Suprapubic skin (tissue), 4 donors: ENCODE measurements at regions not wholly inside any gene's neighbourhood (a gene's known extent, or its start where the extent isn't known, plus 50 kb on each side); places are given as distances from the start of the nearest gene placed in this dataset.

Experiments used
- CTCF ChIP-seq, 2 donors: fragments of 200-600 bp in 1 of 2; fragments of 450-650 bp in 1 of 2; sonication (generic) in 1 of 2; IDR thresholded peaks; one replicate each; pipeline ENCODE4 v1.5.1; 2016 to 2019; ENCODE audit warnings: antibody characterized with exemption in 2 of 2, mild to moderate bottlenecking in 1 of 2, moderate library complexity in 1 of 2
- EP300 ChIP-seq: sonication (generic); formaldehyde crosslinking; IDR thresholded peaks from one replicate; pipeline ENCODE4 v1.6.1; 2017; ENCODE audit warnings: antibody characterized with exemption
- POLR2A ChIP-seq, 2 donors: fragments of 450-650 bp; IDR thresholded peaks; one replicate each; pipeline ENCODE4 v1.6.1; 2017; ENCODE audit warnings: antibody characterized with exemption in 2 of 2, mild to moderate bottlenecking in 2 of 2, moderate library complexity in 2 of 2
- POLR2AphosphoS5 ChIP-seq, 3 donors: sonication (generic); formaldehyde crosslinking; IDR thresholded peaks; one replicate each; pipeline ENCODE4 v1.6.1; 2017; ENCODE audit warnings: antibody characterized with exemption in 3 of 3

DNA sequence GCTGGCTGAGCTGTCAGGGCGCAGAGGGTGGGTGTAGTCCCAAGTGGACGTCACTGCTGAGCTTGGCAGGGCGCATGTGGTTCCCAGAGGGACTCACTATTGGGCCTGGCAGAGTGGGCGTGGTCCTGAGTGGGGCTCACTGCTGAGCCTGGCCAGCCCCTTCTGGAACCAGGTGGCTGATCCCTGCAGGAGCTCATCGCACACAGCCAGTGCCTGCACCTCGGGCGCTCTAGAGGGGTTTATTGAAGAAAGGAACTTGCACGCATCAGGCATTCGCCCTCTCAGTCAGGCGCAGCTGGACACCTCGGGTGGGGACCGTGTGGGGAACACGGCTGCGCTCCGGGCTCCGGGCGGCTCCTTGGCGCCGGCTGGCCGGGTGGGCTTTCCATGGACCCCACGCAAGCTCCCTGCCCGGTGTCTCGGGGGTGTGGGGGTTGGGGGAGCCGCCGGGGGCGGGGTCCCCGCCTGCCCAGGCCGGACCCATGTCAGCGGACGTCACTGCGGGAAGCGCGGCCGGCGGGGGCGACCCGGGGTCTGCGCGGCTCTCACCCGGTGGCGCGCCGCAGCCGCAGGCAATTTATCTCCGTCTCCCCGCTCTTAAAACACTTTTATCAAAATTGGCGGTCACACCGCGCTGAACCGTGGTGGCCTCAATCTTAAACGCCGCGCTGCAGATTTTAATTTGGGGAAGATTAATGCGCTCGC is 65.4 kb upstream of the NKX1-1 start:
- TF ChIP-seq CTCF (IDR thresholded peaks at IDR 0.05) (no peak), POLR2A (IDR thresholded peaks at IDR 0.05) (no peak), EP300 (no peak), POLR2AphosphoS5 (IDR thresholded peaks at IDR 0.05) (no peak)
